ENCODE measurements at regions not wholly inside any gene's neighbourhood (a gene's known extent, or its start where the extent isn't known, plus 50 kb on each side); places are given as distances from the start of the nearest gene placed in this dataset.

- CTCF ChIA-PET, result interaction anchor here (1.2 kb wide), 1 partner anchor 45 kb away, joined by 3 read pairs; no protein-coding TSS in a partner anchor
- DNase-seq (ENCODE audit: low spot score), result peak; percentile 5
- H3K9me3 Mint-ChIP-seq, result no peaks in the 10 kb centered on the region
Observed at GRCh38 chr20:63127700-63128364, 88.1 kb downstream of the YTHDF1 start.

More at GRCh38 chr20:63127700-63128364, 88.1 kb downstream of the YTHDF1 start:
- no peak overlapping the region for H3K27ac Mint-ChIP-seq
- H3K4me3 Mint-ChIP-seq, result no peak overlapping the region
- H3K27me3 Mint-ChIP-seq (ENCODE audit: low read depth), result no peaks in the 10 kb centered on the region; the same call in 1 of the 2 replicates
- no peak for TF ChIP-seq ZNF532 (CRISPR knock-in tag; IDR thresholded peaks at IDR 0.05; ENCODE audit: borderline replicate concordance)
- TF ChIP-seq GRHL2 (CRISPR knock-in tag; IDR thresholded peaks at IDR 0.05; ENCODE audit: insufficient replicate concordance, severe bottlenecking), result no peak
- no peak for TF ChIP-seq ZSCAN18 (CRISPR knock-in tag; IDR thresholded peaks at IDR 0.05)
- no peak for TF ChIP-seq AFF4 (CRISPR knock-in tag; IDR thresholded peaks at IDR 0.05; ENCODE audit: borderline replicate concordance)
- no peak for TF ChIP-seq NFE2L1 (CRISPR knock-in tag; IDR thresholded peaks at IDR 0.05)
- TF ChIP-seq ESRRA (CRISPR knock-in tag; IDR thresholded peaks at IDR 0.05; ENCODE audit: borderline replicate concordance), result no peak
- TF ChIP-seq IRF1 (CRISPR knock-in tag; IDR thresholded peaks at IDR 0.05), result no peak
- no peak for TF ChIP-seq ZNF317 (CRISPR knock-in tag; IDR thresholded peaks at IDR 0.05; ENCODE audit: borderline replicate concordance, low read depth)
- TF ChIP-seq MAX (CRISPR knock-in tag; IDR thresholded peaks at IDR 0.05), result no peak
- TF ChIP-seq SMAD4 (CRISPR knock-in tag; IDR thresholded peaks at IDR 0.05), result no peak
- no peak for TF ChIP-seq CREM (CRISPR knock-in tag; IDR thresholded peaks at IDR 0.05)
- no peak for TF ChIP-seq E2F5 (CRISPR knock-in tag; IDR thresholded peaks at IDR 0.05)
- TF ChIP-seq NR2C2 (CRISPR knock-in tag; IDR thresholded peaks at IDR 0.05), result no peak
- no peak for TF ChIP-seq PRRX2 (CRISPR knock-in tag; IDR thresholded peaks at IDR 0.05)
- TF ChIP-seq ATF3 (CRISPR knock-in tag; conservative IDR thresholded peaks at IDR 0.05), result no peak
- TF ChIP-seq ZNF219 (CRISPR knock-in tag; IDR thresholded peaks at IDR 0.05; ENCODE audit: borderline replicate concordance), result no peak
- TF ChIP-seq FOXJ3 (CRISPR knock-in tag; IDR thresholded peaks at IDR 0.05; ENCODE audit: borderline replicate concordance), result no peak
- TF ChIP-seq SP1 (CRISPR knock-in tag; conservative IDR thresholded peaks at IDR 0.05), result no peak
- no peak for TF ChIP-seq EMX1 (CRISPR knock-in tag; IDR thresholded peaks at IDR 0.05)
- TF ChIP-seq TCF7 (CRISPR knock-in tag; IDR thresholded peaks at IDR 0.05; ENCODE audit: low read depth), result no peak
- ATAC-seq, result no peak
- POLR2A ChIA-PET, result no interaction called here
- H3K4me1 Mint-ChIP-seq, result peaks cover 9% of the 10 kb centered on the region
- no peaks in the 10 kb centered on the region for H3K36me3 Mint-ChIP-seq

Measured in WTC11 (cell line).